ENCODE measurements at regions not wholly inside any gene's neighbourhood (a gene's known extent, or its start where the extent isn't known, plus 50 kb on each side); places are given as distances from the start of the nearest gene placed in this dataset.

DNA sequence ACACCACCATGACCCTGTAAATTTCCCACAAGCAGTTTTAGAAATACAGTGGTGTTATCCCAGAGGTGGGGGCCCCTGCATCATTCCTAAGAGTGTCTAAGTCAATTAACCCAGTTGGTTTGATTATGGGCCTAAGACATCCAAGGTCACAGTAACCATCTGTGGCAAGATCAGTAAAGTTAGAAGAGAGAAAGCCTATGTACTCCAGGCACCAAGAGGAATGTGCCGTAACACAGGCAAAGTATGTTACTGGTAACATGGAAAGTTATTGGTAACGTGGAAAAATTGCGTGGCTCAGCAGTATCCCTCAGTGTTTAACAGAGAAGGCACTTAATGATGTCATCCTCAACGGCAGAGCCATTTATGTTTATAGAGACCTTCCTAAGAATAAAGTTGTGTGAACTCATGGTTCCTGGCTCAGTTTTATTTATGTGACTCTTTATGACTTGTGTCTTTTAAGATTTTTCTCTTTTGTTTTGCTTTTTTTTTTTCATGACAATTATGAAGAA lies 144.1 kb upstream of the RASGRP1 start:
- TF ChIP-seq, protein P1, sequence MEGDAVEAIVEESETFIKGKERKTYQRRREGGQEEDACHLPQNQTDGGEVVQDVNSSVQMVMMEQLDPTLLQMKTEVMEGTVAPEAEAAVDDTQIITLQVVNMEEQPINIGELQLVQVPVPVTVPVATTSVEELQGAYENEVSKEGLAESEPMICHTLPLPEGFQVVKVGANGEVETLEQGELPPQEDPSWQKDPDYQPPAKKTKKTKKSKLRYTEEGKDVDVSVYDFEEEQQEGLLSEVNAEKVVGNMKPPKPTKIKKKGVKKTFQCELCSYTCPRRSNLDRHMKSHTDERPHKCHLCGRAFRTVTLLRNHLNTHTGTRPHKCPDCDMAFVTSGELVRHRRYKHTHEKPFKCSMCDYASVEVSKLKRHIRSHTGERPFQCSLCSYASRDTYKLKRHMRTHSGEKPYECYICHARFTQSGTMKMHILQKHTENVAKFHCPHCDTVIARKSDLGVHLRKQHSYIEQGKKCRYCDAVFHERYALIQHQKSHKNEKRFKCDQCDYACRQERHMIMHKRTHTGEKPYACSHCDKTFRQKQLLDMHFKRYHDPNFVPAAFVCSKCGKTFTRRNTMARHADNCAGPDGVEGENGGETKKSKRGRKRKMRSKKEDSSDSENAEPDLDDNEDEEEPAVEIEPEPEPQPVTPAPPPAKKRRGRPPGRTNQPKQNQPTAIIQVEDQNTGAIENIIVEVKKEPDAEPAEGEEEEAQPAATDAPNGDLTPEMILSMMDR (conservative IDR thresholded peaks at IDR 0.05; ENCODE audit: low read length): no peak
- TF ChIP-seq EZH2phosphoT487 (IDR thresholded peaks at IDR 0.05; ENCODE audit: borderline replicate concordance, low read depth, low read length): no peak

Measured in OCI-LY7 (cell line).